NCI-H82 treated with DMSO at 0.1 percent for 48 hours (cell line): ENCODE measurements at regions not wholly inside any gene's neighbourhood (a gene's known extent, or its start where the extent isn't known, plus 50 kb on each side); places are given as distances from the start of the nearest gene placed in this dataset.
"Not testable (repeated sequence)": the region's sequence is repeated elsewhere in the genome, so short reads cannot be mapped to it uniquely, and the experiment has no call there.

Experiments used
- DNase-seq: peaks from one replicate; lab custom pipeline; 2025; ENCODE audit not compliant: unreplicated experiment; lab: John Stamatoyannopoulos, UW

DNA sequence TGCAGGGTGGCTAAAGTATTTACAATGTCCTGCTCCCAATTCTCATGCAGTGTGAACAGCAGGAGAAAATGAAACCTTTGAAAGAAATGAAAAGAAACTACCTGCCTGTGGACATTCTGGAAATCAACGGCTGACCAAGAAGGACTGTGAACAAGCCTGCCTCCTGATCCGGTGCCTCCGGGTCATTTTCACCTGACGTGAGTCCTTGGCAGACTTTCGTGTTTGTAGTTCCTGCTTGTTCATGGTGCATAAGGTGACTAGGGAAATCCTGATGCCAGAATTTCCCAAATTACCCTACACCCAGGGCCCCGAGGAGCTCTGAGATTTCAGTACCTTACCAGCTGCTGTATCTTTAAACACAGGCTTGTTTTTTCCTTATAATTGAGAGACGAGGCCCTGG is 317.5 kb downstream of the TLE1 start:
- no peak for DNase-seq

- DNase-seq = no peak
Measured at GRCh38 chr9:81370650-81371049, 318.7 kb downstream of the TLE1 start.

DNA sequence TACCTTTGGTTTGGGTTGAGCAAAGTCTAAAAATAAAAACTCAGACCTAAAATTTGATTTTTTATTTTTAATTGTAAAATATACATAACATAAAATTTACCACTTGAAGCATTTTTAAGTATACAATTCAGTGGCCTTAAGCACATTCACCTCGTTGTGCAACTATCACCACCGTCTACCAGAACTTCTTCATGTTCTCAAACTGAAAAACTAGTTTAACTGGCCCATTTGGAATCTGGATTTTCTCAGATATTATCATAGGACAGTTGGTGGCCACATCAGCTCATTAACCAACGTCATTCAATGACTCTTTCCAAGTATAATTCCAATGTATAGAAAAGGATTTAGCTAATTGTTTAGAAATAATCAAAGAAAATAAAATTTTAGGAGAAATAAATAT is 319.3 kb downstream of the TLE1 start:
- no peak for DNase-seq

- DNase-seq = no peak
Measured at GRCh38 chr9:81369121-81369520, 320.2 kb downstream of the TLE1 start.

DNA sequence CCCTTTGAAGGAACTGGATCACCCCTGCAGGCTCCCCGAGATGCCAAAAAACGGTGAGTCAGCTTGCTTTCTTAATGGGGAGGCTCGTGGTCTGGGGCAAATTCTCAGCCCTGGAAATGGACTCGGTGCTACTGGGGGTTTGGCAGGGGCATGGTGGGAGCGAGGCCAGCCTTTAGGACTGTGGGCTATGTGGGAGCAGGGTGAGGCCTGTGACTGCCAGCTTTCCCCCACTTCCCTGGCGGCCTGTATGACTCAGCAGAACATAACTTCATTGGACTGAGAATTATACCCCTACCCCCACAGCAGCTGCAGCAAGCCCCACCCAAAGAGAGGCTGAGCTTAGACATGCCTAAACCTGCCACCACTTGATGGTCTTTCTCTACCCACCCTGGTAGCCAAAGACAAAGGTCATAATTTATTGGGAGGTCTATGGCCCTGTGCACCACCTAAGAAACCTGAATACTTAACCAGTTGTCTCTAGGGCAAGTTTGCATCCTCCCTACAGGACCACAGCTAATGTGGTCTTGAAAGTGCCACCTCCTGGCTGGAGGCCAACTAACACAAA is 325.3 kb downstream of the TLE1 start:
- DNase-seq = no peak

GRCh38 chr9:81361296-81361695 is 328.1 kb downstream of the TLE1 start:
- DNase-seq = no peak

DNA sequence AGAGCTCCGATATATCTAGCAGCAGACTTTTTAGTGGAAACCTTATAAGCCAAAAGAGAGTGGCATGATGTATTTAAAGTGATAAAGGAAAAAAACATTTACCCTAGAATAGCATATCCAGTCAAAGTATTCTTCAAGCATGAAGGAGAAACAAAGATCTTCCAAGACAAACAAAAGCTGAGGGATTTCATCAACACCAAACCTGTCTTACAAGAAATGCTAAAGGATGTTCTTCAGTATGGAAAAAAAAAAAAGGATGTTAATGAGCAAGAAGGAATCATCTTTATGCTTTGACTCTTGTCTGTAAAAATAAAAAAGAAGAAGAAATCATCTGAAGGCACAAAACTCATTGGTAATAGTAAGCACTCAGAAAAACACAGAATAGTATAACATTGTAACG is 338.2 kb downstream of the TLE1 start:
- DNase-seq = no peak

- DNase-seq = peak; percentile 24
Measured at GRCh38 chr9:81344366-81344765, 345.0 kb downstream of the TLE1 start.

DNA sequence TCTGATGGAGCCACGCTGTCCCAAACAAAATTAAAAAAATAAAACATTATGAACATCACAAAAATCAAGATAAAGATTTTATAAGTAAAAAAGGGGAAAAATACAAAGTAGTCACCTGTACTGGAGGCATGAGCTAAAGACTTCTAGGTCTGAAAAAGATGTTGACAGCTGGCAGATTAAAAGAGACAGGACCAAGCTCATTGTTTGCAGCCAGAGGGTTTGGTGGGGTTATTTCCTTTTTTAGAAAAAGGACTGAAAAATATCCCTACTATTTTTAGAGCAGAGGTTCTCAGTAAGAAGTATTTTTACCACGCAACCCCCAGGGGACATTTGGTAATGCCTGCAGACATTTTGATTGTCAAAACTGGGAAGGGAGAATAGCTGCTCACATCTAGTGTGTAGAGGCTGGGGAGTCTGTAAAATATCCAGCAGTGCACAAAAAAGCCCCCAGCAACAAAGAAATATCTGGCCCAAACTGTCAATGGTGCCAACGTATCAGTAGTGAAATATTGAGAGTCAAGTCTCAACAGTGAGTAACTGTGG is 353.4 kb downstream of the TLE1 start:
- no peak for DNase-seq

GRCh38 chr9:81321551-81321950 is 367.8 kb downstream of the TLE1 start:
- no peak for DNase-seq

DNA sequence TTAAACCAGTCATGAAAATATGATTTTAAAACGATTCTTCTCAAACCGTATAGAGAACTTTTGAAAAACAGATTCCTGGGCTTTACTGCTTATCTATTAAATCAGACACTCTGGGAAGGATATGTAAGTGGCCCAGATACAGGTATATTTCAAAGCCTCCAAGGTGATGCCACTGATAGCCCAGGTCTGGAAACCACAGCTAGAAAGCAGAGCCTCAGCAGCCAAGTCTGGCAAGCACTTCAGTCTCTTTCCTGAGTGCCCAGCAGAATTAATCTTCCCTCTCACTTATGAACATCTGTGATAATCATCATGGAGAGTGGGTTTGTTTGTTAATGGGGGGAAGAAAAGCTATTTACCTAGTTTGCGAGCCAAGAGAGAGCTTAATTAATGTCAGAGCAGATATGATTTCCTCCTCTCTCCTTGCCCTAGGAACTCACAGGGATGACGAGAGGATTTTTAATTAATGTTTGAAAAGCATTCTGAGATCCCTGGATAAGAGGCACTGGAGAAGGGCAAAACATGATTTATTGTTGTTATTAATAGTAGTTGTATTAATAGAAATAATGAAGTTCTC is 368.4 kb downstream of the TLE1 start:
- peak; percentile 3 for DNase-seq

GRCh38 chr9:81318571-81318970 is 370.8 kb downstream of the TLE1 start:
- no peak for DNase-seq

DNA sequence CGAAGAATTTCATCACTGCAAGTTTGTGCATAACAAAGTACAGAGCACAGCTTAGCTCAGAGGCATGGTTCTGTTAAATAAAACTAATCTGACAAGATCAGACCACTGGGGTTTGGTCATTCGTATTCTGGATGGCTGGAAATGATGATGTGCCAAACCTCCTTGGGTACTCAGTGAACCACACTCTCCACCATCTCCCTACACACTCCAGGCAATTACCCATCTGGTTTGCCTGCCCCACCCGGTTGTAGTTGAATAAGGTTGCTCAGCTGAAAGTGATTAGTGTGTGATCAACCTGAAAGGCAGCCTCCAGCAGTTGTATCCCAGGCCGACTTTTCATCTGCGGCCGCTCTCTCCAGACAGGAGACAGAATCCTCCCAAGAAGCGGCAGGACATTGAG is 371.4 kb downstream of the TLE1 start:
- no peak for DNase-seq

GRCh38 chr9:81317223-81317622 is 372.1 kb downstream of the TLE1 start:
- no peak for DNase-seq

DNA sequence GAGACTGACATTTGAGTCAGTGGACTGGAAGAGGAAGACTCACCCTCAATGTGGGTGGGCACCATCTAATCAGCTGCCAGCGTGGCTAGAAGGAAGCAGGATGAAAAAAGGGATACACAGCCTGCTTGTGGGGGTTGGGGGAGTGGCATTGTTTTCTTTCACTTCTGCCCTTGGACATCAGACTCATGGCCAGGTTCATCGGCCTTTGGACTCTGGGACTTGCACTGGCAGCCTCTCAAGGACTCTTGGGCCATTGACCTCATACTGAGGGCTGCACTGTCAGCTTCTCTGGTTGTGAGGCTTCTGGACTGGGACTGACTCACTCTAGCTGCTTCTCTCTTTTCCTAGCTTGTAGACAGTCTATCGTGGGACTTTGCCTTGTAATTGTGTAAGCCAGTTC is 374.9 kb downstream of the TLE1 start:
- DNase-seq = no peak

DNA sequence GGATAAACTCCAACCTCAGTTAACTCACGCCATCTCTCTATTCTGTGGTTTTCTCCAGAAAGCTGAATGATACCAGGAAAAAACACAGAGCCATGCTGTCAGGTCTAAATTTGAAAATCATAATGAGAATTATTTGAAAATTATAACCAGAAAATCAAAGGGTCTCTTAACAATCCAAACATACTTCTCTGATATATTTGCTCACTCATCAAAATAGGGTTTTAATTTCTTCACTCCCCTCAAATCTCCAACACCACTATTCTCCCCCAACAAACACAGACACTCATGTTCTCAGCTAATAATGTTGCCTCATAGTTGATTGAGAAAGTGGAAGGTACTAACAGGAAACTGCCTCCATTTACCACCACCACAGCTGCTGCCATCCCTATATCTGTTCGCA is 375.5 kb downstream of the TLE1 start:
- DNase-seq = no peak

DNA sequence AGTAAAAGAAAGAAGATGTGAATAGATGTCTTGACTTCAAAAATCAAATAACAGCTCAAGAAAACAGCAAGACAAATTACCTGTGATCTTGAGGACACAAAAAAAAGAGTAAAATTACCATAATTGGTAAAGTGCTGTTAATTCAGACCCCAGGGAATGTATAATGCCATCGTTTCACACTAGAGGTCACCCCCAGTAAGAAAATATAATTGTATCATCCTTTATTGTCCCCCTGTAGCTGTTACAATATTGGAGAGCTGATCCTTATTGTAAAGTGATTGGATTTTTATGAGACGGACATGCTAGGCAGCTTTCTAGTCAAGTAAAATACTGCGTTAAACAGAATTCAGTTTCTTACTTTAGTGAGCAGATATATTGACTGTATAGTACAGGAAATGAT is 377.0 kb downstream of the TLE1 start:
- DNase-seq = no peak

DNA sequence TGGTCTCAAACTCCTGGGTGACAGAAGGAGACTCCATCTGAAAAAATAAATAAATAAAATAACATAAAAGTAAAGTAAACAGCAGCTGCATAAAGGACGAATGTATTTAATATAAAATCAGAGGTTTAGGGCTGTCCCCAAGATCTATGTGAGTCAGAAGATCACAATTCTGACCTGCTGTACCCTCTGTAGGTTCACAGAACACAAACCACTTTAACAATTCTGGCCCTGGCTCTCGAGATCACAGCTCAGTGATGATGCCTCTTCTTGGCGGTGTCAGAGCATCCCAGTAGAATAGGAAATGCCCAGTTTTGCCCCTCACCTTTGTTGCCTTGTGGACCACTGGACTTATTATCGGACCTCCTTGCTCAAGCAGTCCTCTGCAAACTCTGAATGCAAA is 380.9 kb downstream of the TLE1 start:
- DNase-seq = no peak

DNA sequence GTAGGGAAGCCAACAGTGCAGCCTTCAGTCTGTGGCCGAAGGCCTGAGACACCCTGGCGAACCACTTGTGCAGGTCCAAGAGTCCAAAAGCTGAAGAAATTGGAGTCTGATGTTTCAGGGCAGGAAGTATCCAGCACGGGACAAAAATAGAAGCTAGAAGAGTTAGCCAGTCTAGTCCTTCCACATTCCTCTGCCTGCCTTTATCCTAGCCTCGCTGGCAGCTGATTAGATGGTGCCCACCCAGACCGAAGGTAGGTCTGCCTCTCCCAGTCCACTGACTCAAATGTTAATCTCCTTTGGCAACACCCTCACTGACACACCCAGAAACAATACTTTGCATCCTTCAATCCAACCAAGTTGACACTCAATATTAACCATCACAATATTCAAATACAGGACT is 381.6 kb downstream of the TLE1 start:
- not testable (repeated sequence) for DNase-seq

- DNase-seq = no peak
Measured at GRCh38 chr9:81305561-81306182, 383.7 kb downstream of the TLE1 start.

DNA sequence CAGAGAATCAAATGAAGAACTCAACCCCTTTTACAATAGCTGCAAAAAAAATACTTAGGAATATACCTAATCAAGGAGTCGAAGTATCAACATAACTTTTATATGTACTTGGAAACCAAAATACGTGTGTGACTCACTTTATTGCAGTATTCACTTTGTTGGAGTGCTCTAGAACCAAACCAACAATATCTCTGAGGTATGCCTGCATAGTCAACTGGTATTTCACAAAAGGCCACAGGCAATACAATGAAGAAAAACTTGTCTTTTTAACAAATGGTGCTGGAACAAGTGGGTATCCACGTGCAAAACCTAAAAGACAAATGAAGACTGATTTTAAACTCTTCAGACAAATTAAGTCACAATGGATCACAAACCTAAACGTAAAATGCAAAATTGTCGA is 385.7 kb downstream of the TLE1 start:
- no peak for DNase-seq

GRCh38 chr9:81293651-81294050 is 395.7 kb downstream of the TLE1 start:
- no peak for DNase-seq
